Keratinocyte (primary cell): ENCODE measurements at regions not wholly inside any gene's neighbourhood (a gene's known extent, or its start where the extent isn't known, plus 50 kb on each side); places are given as distances from the start of the nearest gene placed in this dataset.
A peak's percentile ranks its signal among the peaks of the same experiment; 100 is the strongest.
"Not testable (repeated sequence)": the region's sequence is repeated elsewhere in the genome, so short reads cannot be mapped to it uniquely, and the experiment has no call there.

Experiments
- DNase-seq: peaks from one replicate; pipeline ENCODE4 v3.0.0-alpha.2; 2011; ENCODE audit warnings: low read depth, missing footprints, low spot score
- FAIRE-seq: peaks from 2 replicates; lab custom pipeline; 2011; peaks lifted over from hg19 to GRCh38; lab: Jason Lieb, UNC
- H2AFZ ChIP-seq: 2 replicates; pipeline ENCODE4 v1.6.0; 2012; ENCODE audit warnings: low read length, control low read depth, inconsistent platforms; ENCODE audit not compliant: control insufficient read depth
- H3K27ac ChIP-seq: 2 replicates; pipeline ENCODE4 v1.5.1; 2011; ENCODE audit warnings: low read length; ENCODE audit not compliant: control insufficient read depth, insufficient read depth
- H3K27me3 ChIP-seq: 3 replicates; pipeline ENCODE4 v1.6.0; 2011; ENCODE audit warnings: low read length; ENCODE audit not compliant: control insufficient read depth, insufficient read depth; ENCODE audit errors: extremely low read depth
- H3K36me3 ChIP-seq, 2 experiments: 2 replicates in 1 of 2; 3 replicates in 1 of 2; pipeline ENCODE4 v1.5.1; 2011; ENCODE audit warnings: low read length in 2 of 2, mild to moderate bottlenecking in 1 of 2; ENCODE audit not compliant: control insufficient read depth in 2 of 2, insufficient read depth in 2 of 2; ENCODE audit errors: extremely low read depth in 1 of 2
- H3K4me1 ChIP-seq: 3 replicates; pipeline ENCODE4 v1.5.1; 2011; ENCODE audit warnings: low read length; ENCODE audit not compliant: control insufficient read depth, insufficient read depth; ENCODE audit errors: extremely low read depth
- H3K4me2 ChIP-seq: 3 replicates; pipeline ENCODE4 v1.6.0; 2011; ENCODE audit warnings: low read depth, low read length; ENCODE audit not compliant: control insufficient read depth, insufficient read depth; ENCODE audit errors: extremely low read depth
- H3K4me3 ChIP-seq, 3 experiments: fragments of 200-600 bp in 1 of 3; sonication (generic) in 1 of 3; 2 replicates in 2 of 3; 3 replicates in 1 of 3; pipeline ENCODE4 v1.5.1; 2011 to 2016; ENCODE audit warnings: low read length in 3 of 3, mild to moderate bottlenecking in 3 of 3, control low read depth in 2 of 3, inconsistent platforms in 1 of 3, low read depth in 1 of 3, mixed read lengths in 1 of 3, mixed run types in 1 of 3, moderate library complexity in 1 of 3; ENCODE audit not compliant: control insufficient read depth in 2 of 3, insufficient read depth in 2 of 3; ENCODE audit errors: extremely low read depth in 1 of 3
- H3K79me2 ChIP-seq: 2 replicates; pipeline ENCODE4 v1.6.0; 2012; ENCODE audit warnings: low read length; ENCODE audit not compliant: control insufficient read depth, insufficient read depth
- H3K9ac ChIP-seq: 3 replicates; pipeline ENCODE4 v1.6.0; 2011; ENCODE audit warnings: low read length; ENCODE audit not compliant: control insufficient read depth, insufficient read depth; ENCODE audit errors: extremely low read depth
- H3K9me1 ChIP-seq: 3 replicates; pipeline ENCODE4 v1.6.0; 2011; ENCODE audit warnings: low read length; ENCODE audit not compliant: control insufficient read depth, insufficient read depth; ENCODE audit errors: extremely low read depth
- H3K9me3 ChIP-seq: 2 replicates; pipeline ENCODE4 v1.5.1; 2012; ENCODE audit warnings: low read depth, low read length; ENCODE audit not compliant: control insufficient read depth
- H4K20me1 ChIP-seq: 3 replicates; pipeline ENCODE4 v1.6.0; 2011; ENCODE audit warnings: low read length; ENCODE audit not compliant: control insufficient read depth, insufficient read depth; ENCODE audit errors: extremely low read depth
- EZH2 ChIP-seq: IDR thresholded peaks from one replicate; pipeline ENCODE4 v1.6.1; 2012; ENCODE audit warnings: inconsistent platforms, mild to moderate bottlenecking, low read length, moderate library complexity
- dilution Hi-C: fragments of 300-500 bp; cut with MboI; formaldehyde crosslinking; loops from one replicate; pipeline ENCODE4 v1.7.0; 2020; ENCODE audit warnings: low sequenced_read_pairs; ENCODE audit not compliant: extremely low pct_ligation_motif_present
- TF ChIP-seq, protein P1 (sequence below), 3 experiments: IDR thresholded peaks in 1 of 3; conservative IDR thresholded peaks in 1 of 3; optimal IDR thresholded peaks in 1 of 3; 2 replicates in 2 of 3; 3 replicates in 1 of 3; pipeline versions ENCODE3 to v1.5.1; 2011; ENCODE audit warnings: low read length in 3 of 3, mild to moderate bottlenecking in 3 of 3, moderate library complexity in 2 of 3, control low read depth in 1 of 3, inconsistent platforms in 1 of 3; ENCODE audit not compliant: insufficient read depth in 2 of 3; ENCODE audit errors: extremely low read depth in 1 of 3

DNA sequence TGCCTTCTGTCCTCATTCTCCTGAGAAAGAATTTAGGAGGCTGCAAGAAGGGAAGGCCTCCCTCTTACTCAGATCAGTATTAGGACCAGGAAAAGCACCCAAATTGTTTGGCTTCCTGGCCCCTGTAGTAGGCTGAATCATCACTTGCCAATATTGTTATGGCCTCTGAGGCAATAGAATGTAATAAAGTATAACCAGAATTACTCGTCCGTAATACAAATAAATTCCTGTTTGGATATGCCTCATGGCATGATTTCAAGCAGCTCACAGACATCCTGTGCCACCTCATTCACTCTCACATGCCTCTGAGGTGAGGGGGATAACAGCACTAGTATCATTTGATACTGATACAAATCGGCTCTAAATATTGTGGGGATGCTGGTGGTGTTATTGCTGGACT is 427.3 kb downstream of the ISL1 start:
- peak overlapping the region; percentile 94 for H3K27ac ChIP-seq
- peak; percentile 99 for FAIRE-seq
- no peaks in the 10 kb centered on the region for H3K27me3 ChIP-seq
- H3K4me1 ChIP-seq = peaks cover 48% of the 10 kb centered on the region
- TF ChIP-seq EZH2 = no peak
- TF ChIP-seq, protein P1, sequence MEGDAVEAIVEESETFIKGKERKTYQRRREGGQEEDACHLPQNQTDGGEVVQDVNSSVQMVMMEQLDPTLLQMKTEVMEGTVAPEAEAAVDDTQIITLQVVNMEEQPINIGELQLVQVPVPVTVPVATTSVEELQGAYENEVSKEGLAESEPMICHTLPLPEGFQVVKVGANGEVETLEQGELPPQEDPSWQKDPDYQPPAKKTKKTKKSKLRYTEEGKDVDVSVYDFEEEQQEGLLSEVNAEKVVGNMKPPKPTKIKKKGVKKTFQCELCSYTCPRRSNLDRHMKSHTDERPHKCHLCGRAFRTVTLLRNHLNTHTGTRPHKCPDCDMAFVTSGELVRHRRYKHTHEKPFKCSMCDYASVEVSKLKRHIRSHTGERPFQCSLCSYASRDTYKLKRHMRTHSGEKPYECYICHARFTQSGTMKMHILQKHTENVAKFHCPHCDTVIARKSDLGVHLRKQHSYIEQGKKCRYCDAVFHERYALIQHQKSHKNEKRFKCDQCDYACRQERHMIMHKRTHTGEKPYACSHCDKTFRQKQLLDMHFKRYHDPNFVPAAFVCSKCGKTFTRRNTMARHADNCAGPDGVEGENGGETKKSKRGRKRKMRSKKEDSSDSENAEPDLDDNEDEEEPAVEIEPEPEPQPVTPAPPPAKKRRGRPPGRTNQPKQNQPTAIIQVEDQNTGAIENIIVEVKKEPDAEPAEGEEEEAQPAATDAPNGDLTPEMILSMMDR (optimal IDR thresholded peaks at IDR 0.05 in 1 of 3, IDR thresholded peaks at IDR 0.05 in 1 of 3, conservative IDR thresholded peaks at IDR 0.05 in 1 of 3; ENCODE audit: extremely low read depth in 1 of 3, insufficient read depth in 2 of 3, low read length in 3 of 3) = no peak
- dilution Hi-C loops = no loop called here
- H3K4me3 ChIP-seq = no peak overlapping the region
- H3K79me2 ChIP-seq = no peaks in the 10 kb centered on the region
- DNase-seq = peak; percentile 48
- H2AFZ ChIP-seq = no peak overlapping the region
- peak overlapping the region; percentile 29 for H3K4me2 ChIP-seq
- no peaks in the 10 kb centered on the region for H4K20me1 ChIP-seq
- no peaks in the 10 kb centered on the region for H3K9me3 ChIP-seq
- no peaks in the 10 kb centered on the region for H3K9me1 ChIP-seq
- no peaks in the 10 kb centered on the region for H3K36me3 ChIP-seq
- H3K9ac ChIP-seq = peak overlapping the region; percentile 40

DNA sequence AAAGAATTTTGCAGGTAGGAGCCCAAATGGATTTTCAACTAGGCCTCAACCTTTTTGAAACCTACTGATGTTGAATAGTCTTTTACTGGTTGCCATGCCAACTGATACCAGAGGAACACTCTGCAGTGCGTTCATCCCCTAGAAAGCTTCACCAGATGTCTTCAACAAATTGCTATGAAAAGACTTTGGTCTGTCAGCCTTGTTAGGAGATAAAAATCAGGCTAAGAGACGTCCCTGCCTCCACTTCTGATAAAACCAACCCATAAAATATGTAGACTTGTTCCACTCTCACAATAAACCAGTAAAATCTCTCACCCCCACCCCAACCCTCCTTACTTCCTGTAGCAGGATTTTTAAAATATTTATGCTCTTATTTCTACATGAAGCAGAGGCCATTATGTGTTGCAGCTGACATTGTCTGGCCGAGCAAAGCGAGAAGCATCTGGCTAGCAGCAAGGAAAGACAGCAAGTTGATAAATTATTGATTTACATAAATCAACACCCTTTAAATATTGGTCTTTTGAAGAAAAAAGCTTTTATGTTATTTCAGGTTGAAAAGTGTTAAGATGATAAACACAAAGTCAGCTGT is 428.7 kb downstream of the ISL1 start:
- TF ChIP-seq EZH2 = no peak
- TF ChIP-seq, protein P1 (optimal IDR thresholded peaks at IDR 0.05 in 1 of 3, IDR thresholded peaks at IDR 0.05 in 1 of 3, conservative IDR thresholded peaks at IDR 0.05 in 1 of 3; ENCODE audit: extremely low read depth in 1 of 3, insufficient read depth in 2 of 3, low read length in 3 of 3) = no peak
- Histone ChIP-seq H2AFZ (peak overlapping the region; percentile 77), H4K20me1 (no peaks in the 10 kb centered on the region), H3K4me2 (no peak overlapping the region), H3K9me1 (no peaks in the 10 kb centered on the region), H3K4me3 (no peak overlapping the region), H3K36me3 (no peaks in the 10 kb centered on the region), H3K4me1 (peaks cover 62% of the 10 kb centered on the region), H3K9me3 (no peaks in the 10 kb centered on the region), H3K27ac (peak overlapping the region; percentile 94), H3K27me3 (no peaks in the 10 kb centered on the region), H3K79me2 (no peaks in the 10 kb centered on the region), H3K9ac (no peak overlapping the region)
- FAIRE-seq (peak; percentile 66), DNase-seq (no peak)
- dilution Hi-C loops = no loop called here

- H3K9ac ChIP-seq, H3K9me1 ChIP-seq, H4K20me1 ChIP-seq, H3K4me3 ChIP-seq, H3K27me3 ChIP-seq, H2AFZ ChIP-seq, H3K9me3 ChIP-seq, H3K79me2 ChIP-seq, H3K36me3 ChIP-seq, dilution Hi-C loops, FAIRE-seq, H3K4me2 ChIP-seq: not testable (repeated sequence)
- DNase-seq = peak; percentile 15
- H3K27ac ChIP-seq = peak overlapping the region; percentile 66
- H3K4me1 ChIP-seq = peaks cover 55% of the 10 kb centered on the region
These were observed 431.6 kb downstream of the ISL1 start for GRCh38 chr5:51814817-51815216.
